OCI-LY1 (cell line): ENCODE measurements at regions not wholly inside any gene's neighbourhood (a gene's known extent, or its start where the extent isn't known, plus 50 kb on each side); places are given as distances from the start of the nearest gene placed in this dataset.

Experiments
- H2AFZ ChIP-seq: fragments of 200-600 bp; sonication (generic), shearing (Covaris generic); 2 replicates; pipeline ENCODE4 v1.6.0; 2014; ENCODE audit warnings: antibody characterized with exemption, mild to moderate bottlenecking, low read length
- H3F3A ChIP-seq: fragments of 200-600 bp; sonication (generic), shearing (Covaris generic); 2 replicates; pipeline ENCODE4 v1.6.0; 2014; ENCODE audit warnings: mild to moderate bottlenecking, antibody characterized with exemption, low read length, moderate library complexity; ENCODE audit not compliant: insufficient read depth
- H3K27ac ChIP-seq: fragments of 200-600 bp; sonication (generic); 2 replicates; pipeline ENCODE4 v1.5.1; 2014; ENCODE audit warnings: low read length, mixed run types, mild to moderate bottlenecking, low read depth; ENCODE audit not compliant: poor library complexity, severe bottlenecking
- H3K27me3 ChIP-seq: fragments of 200-600 bp; sonication (generic); 2 replicates; pipeline ENCODE4 v1.6.0; 2014; ENCODE audit warnings: antibody characterized with exemption, mild to moderate bottlenecking, low read length, moderate library complexity; ENCODE audit not compliant: insufficient read depth
- H3K36me3 ChIP-seq: fragments of 200-600 bp; sonication (generic); 2 replicates; pipeline ENCODE4 v1.6.1; 2014; ENCODE audit warnings: mild to moderate bottlenecking, antibody characterized with exemption, low read length, moderate library complexity, mixed read lengths; ENCODE audit not compliant: insufficient read depth
- H3K4me1 ChIP-seq: fragments of 200-600 bp; sonication (generic); 2 replicates; pipeline ENCODE4 v1.5.1; 2014; ENCODE audit warnings: mild to moderate bottlenecking, low read length, moderate library complexity; ENCODE audit not compliant: insufficient read depth, severe bottlenecking
- H3K4me2 ChIP-seq: fragments of 200-600 bp; sonication (generic), shearing (Covaris generic); 2 replicates; pipeline ENCODE4 v1.6.1; 2014; ENCODE audit warnings: low read length
- H3K4me3 ChIP-seq: fragments of 200-600 bp; sonication (generic); 2 replicates; pipeline ENCODE4 v1.5.1; 2014; ENCODE audit warnings: low read length, low read depth, mild to moderate bottlenecking, mixed read lengths; ENCODE audit not compliant: poor library complexity, severe bottlenecking
- H3K79me2 ChIP-seq: fragments of 200-600 bp; shearing (Covaris generic); 2 replicates; pipeline ENCODE4 v1.6.1; 2016; ENCODE audit warnings: mixed run types, low read length, mixed read lengths; ENCODE audit not compliant: insufficient read depth
- H3K9ac ChIP-seq: fragments of 200-600 bp; sonication (generic), shearing (Covaris generic); 2 replicates; pipeline ENCODE4 v1.6.1; 2014; ENCODE audit warnings: mild to moderate bottlenecking, low read length, mixed read lengths
- H3K9me2 ChIP-seq: fragments of 200-600 bp; sonication (generic), shearing (Covaris generic); 2 replicates; pipeline ENCODE4 v1.6.1; 2014; ENCODE audit warnings: low read depth, mild to moderate bottlenecking, low read length, mixed read lengths
- H3K9me3 ChIP-seq: fragments of 200-600 bp; shearing (Covaris generic); 2 replicates; pipeline ENCODE4 v1.6.1; 2014; ENCODE audit warnings: low read length, mixed read lengths
- H4K20me1 ChIP-seq: fragments of 200-600 bp; sonication (generic), shearing (Covaris generic); 2 replicates; pipeline ENCODE4 v1.6.0; 2016; ENCODE audit warnings: mild to moderate bottlenecking, low read length; ENCODE audit not compliant: insufficient read depth
- CTCF ChIP-seq: fragments of 200-600 bp; sonication (generic), shearing (Covaris generic); IDR thresholded peaks from 2 replicates; pipeline ENCODE4 v1.5.1; 2017; ENCODE audit warnings: mild to moderate bottlenecking, antibody characterized with exemption, low read length, moderate library complexity, mixed read lengths
- EZH2 ChIP-seq: fragments of 200-600 bp; sonication (generic), shearing (Covaris generic); IDR thresholded peaks from 2 replicates; pipeline ENCODE4 v1.8.0; 2017; ENCODE audit warnings: borderline replicate concordance, mixed run types, mild to moderate bottlenecking, antibody characterized with exemption, low read length, moderate library complexity, mixed read lengths

DNA sequence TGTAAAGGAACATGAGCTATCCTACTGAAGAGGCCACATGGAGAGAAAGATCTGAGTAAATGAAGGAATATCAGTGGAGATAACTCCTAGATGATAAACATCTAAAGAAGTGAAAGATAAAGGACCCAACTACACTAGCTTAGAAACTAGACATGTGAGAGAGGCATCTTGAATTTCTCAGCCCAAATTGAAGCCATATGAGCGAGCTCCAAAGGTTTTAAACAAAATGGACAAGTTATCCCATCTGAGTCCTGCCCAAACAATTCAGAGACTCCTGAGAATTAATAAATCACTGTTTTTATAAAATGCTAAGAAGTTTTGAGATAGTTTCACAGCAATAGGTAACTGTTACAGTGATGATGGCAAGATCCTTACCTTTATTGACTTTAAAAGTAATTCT, 438.9 kb downstream of the NAV3 start:
- H3K36me3 ChIP-seq: no peaks in the 10 kb centered on the region
- no peak overlapping the region for H3K27ac ChIP-seq
- no peaks in the 10 kb centered on the region for H3F3A ChIP-seq
- H3K4me3 ChIP-seq: no peak overlapping the region
- no peak overlapping the region for H3K9ac ChIP-seq
- H3K4me2 ChIP-seq: no peak overlapping the region
- no peaks in the 10 kb centered on the region for H3K4me1 ChIP-seq
- H4K20me1 ChIP-seq: no peaks in the 10 kb centered on the region
- no peaks in the 10 kb centered on the region for H3K9me3 ChIP-seq
- no peak for TF ChIP-seq EZH2
- TF ChIP-seq CTCF: no peak
- H3K27me3 ChIP-seq: no peaks in the 10 kb centered on the region
- no peaks in the 10 kb centered on the region for H3K9me2 ChIP-seq
- H3K79me2 ChIP-seq: no peaks in the 10 kb centered on the region
- no peak overlapping the region for H2AFZ ChIP-seq

GRCh38 chr12:78271546-78271945, 440.9 kb downstream of the NAV3 start:
- Histone ChIP-seq H3K79me2 (no peaks in the 10 kb centered on the region), H3K27me3 (no peaks in the 10 kb centered on the region), H3K9me3 (no peaks in the 10 kb centered on the region), H4K20me1 (no peaks in the 10 kb centered on the region), H3K27ac (no peak overlapping the region), H3F3A (no peaks in the 10 kb centered on the region), H3K9me2 (no peaks in the 10 kb centered on the region), H3K36me3 (no peaks in the 10 kb centered on the region), H3K9ac (no peak overlapping the region), H3K4me3 (no peak overlapping the region), H3K4me2 (no peak overlapping the region), H2AFZ (no peak overlapping the region), H3K4me1 (no peaks in the 10 kb centered on the region)
- TF ChIP-seq EZH2 (no peak), CTCF (no peak)

GRCh38 chr12:78275886-78276285, 445.2 kb downstream of the NAV3 start:
- Histone ChIP-seq H3K9ac (no peak overlapping the region), H4K20me1 (no peaks in the 10 kb centered on the region), H3K36me3 (no peaks in the 10 kb centered on the region), H3F3A (no peaks in the 10 kb centered on the region), H3K9me3 (no peaks in the 10 kb centered on the region), H3K27ac (no peak overlapping the region), H3K4me3 (no peak overlapping the region), H3K9me2 (no peaks in the 10 kb centered on the region), H3K4me2 (no peak overlapping the region), H3K79me2 (no peaks in the 10 kb centered on the region), H3K27me3 (no peaks in the 10 kb centered on the region), H3K4me1 (no peaks in the 10 kb centered on the region), H2AFZ (no peak overlapping the region)
- TF ChIP-seq CTCF: no peak
